ENCODE measurements at regions not wholly inside any gene's neighbourhood (a gene's known extent, or its start where the extent isn't known, plus 50 kb on each side); places are given as distances from the start of the nearest gene placed in this dataset.

DNA sequence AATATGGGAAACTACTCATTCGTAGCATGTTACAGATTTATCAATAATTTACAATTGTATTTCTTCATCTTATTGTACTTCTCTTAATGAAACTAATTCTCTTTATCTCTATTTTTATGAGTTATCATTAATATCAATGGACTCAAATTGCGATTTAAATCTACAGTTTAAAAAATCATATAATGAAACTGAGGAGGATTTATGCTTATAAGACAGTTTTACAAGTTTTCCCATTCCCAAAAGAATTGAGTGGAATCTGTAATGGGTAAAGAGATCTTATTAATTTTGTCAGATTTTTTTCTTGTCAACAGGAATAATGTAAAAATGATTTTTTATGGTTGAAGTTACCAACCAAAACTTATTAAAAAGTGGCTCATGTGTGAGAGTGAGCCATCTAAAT lies 468.0 kb downstream of the METTL4 start:
- Histone ChIP-seq H3K4me3 (ENCODE audit: low read depth in 2 of 2, low read length in 1 of 2) (no peak overlapping the region), H3K36me3 (replicated peaks in 1 of 2; ENCODE audit: control insufficient read depth in 1 of 2, insufficient read depth in 2 of 2, low read length in 1 of 2) (peaks cover 0 to 4% of the 10 kb centered on the region in 2 experiments), H3K4me1 (ENCODE audit: control insufficient read depth in 1 of 2, insufficient read depth in 2 of 2, low read depth in 1 of 2, low read length in 1 of 2) (no peaks in the 10 kb centered on the region), H3K9me2 (no peaks in the 10 kb centered on the region), H3K27ac (ENCODE audit: low read depth in 2 of 2, low read length in 1 of 2) (no peak overlapping the region), H2AFZ (ENCODE audit: low read depth) (0 out of 2 replicates have a peak overlapping the region, but pooled peaks have one; percentile 4), H3F3A (replicated peaks; ENCODE audit: insufficient read depth) (peaks cover 4% of the 10 kb centered on the region), H3K9ac (no peak overlapping the region), H3K27me3 (ENCODE audit: insufficient read depth) (no peaks in the 10 kb centered on the region), H3K9me3 (peaks cover 4% of the 10 kb centered on the region; the same call in 1 of the 2 replicates), H4K20me1 (ENCODE audit: insufficient read depth) (no peaks in the 10 kb centered on the region), H3K4me2 (no peak overlapping the region), H3K79me2 (ENCODE audit: insufficient read depth) (no peaks in the 10 kb centered on the region)
- no peak for DNase-seq
- no peak for TF ChIP-seq EZH2phosphoT487 (IDR thresholded peaks at IDR 0.05; ENCODE audit: borderline replicate concordance, low read depth)
- no peak for TF ChIP-seq RCOR1 (IDR thresholded peaks at IDR 0.05; ENCODE audit: low read length)
- no peak for TF ChIP-seq ELF1 (IDR thresholded peaks at IDR 0.05)
- no peak for TF ChIP-seq GABPA (IDR thresholded peaks at IDR 0.05; ENCODE audit: low read depth)
- TF ChIP-seq SIN3A (IDR thresholded peaks at IDR 0.05; ENCODE audit: borderline replicate concordance, low read depth, low read length), result no peak
- no peak for TF ChIP-seq RFX5 (IDR thresholded peaks at IDR 0.05; ENCODE audit: low read length)
- TF ChIP-seq, protein P1, sequence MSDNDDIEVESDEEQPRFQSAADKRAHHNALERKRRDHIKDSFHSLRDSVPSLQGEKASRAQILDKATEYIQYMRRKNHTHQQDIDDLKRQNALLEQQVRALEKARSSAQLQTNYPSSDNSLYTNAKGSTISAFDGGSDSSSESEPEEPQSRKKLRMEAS (IDR thresholded peaks at IDR 0.05; ENCODE audit: low read depth), result no peak
- TF ChIP-seq, protein P2, sequence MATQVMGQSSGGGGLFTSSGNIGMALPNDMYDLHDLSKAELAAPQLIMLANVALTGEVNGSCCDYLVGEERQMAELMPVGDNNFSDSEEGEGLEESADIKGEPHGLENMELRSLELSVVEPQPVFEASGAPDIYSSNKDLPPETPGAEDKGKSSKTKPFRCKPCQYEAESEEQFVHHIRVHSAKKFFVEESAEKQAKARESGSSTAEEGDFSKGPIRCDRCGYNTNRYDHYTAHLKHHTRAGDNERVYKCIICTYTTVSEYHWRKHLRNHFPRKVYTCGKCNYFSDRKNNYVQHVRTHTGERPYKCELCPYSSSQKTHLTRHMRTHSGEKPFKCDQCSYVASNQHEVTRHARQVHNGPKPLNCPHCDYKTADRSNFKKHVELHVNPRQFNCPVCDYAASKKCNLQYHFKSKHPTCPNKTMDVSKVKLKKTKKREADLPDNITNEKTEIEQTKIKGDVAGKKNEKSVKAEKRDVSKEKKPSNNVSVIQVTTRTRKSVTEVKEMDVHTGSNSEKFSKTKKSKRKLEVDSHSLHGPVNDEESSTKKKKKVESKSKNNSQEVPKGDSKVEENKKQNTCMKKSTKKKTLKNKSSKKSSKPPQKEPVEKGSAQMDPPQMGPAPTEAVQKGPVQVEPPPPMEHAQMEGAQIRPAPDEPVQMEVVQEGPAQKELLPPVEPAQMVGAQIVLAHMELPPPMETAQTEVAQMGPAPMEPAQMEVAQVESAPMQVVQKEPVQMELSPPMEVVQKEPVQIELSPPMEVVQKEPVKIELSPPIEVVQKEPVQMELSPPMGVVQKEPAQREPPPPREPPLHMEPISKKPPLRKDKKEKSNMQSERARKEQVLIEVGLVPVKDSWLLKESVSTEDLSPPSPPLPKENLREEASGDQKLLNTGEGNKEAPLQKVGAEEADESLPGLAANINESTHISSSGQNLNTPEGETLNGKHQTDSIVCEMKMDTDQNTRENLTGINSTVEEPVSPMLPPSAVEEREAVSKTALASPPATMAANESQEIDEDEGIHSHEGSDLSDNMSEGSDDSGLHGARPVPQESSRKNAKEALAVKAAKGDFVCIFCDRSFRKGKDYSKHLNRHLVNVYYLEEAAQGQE (IDR thresholded peaks at IDR 0.05; ENCODE audit: low read depth, low read length), result no peak
- no peak for TF ChIP-seq EP300 (IDR thresholded peaks at IDR 0.05; ENCODE audit: borderline replicate concordance in 1 of 2, low read depth in 1 of 2, low read length in 1 of 2)
- no peak for TF ChIP-seq TCF12 (IDR thresholded peaks at IDR 0.05)
- no peak for TF ChIP-seq MXI1 (IDR thresholded peaks at IDR 0.05; ENCODE audit: low read depth, low read length)
- TF ChIP-seq MEF2A (IDR thresholded peaks at IDR 0.05; ENCODE audit: borderline replicate concordance, low read depth), result no peak
- TF ChIP-seq TAF1 (IDR thresholded peaks at IDR 0.05; ENCODE audit: borderline replicate concordance, low read depth, low read length), result no peak
- TF ChIP-seq, protein P3, sequence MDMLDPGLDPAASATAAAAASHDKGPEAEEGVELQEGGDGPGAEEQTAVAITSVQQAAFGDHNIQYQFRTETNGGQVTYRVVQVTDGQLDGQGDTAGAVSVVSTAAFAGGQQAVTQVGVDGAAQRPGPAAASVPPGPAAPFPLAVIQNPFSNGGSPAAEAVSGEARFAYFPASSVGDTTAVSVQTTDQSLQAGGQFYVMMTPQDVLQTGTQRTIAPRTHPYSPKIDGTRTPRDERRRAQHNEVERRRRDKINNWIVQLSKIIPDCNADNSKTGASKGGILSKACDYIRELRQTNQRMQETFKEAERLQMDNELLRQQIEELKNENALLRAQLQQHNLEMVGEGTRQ (IDR thresholded peaks at IDR 0.05; ENCODE audit: borderline replicate concordance, low read depth, low read length), result no peak
- TF ChIP-seq YY1 (IDR thresholded peaks at IDR 0.05; ENCODE audit: low read depth), result no peak
- POLR2A ChIA-PET, result no interaction called here
- WGBS (ENCODE audit: low lambda C conversion rate), result 7% methylated on average over 2 of the region's 2 CpGs
- CTCF ChIA-PET, result interaction anchor here (1.7 to 2.9 kb wide), 3 partner anchors 9 to 438 kb away, joined by 4 to 27 read pairs (median 14); no protein-coding TSS in a partner anchor

Measured in SK-N-SH (cell line).